ENCODE measurements at regions not wholly inside any gene's neighbourhood (a gene's known extent, or its start where the extent isn't known, plus 50 kb on each side); places are given as distances from the start of the nearest gene placed in this dataset.
"Not testable (repeated sequence)": the region's sequence is repeated elsewhere in the genome, so short reads cannot be mapped to it uniquely, and the experiment has no call there.

GRCh38 chr15:68482246-68482645 lies 50.3 kb upstream of the ITGA11 start:
- DNase-seq (ENCODE audit: low spot score): no peak

- no peak for DNase-seq (ENCODE audit: low spot score)
These were observed 51.2 kb upstream of the ITGA11 start for GRCh38 chr15:68483165-68483564.

- no peak for DNase-seq (ENCODE audit: low spot score)
These were observed 52.3 kb upstream of the ITGA11 start for GRCh38 chr15:68484220-68484619.

GRCh38 chr15:68484696-68485400 lies 52.9 kb upstream of the ITGA11 start:
- peak; percentile 8 for DNase-seq (ENCODE audit: low spot score)

- no peak for DNase-seq (ENCODE audit: low spot score)
These were observed 53.9 kb upstream of the ITGA11 start for GRCh38 chr15:68485721-68486360.

GRCh38 chr15:68487087-68487843 lies 55.3 kb upstream of the ITGA11 start:
- DNase-seq (ENCODE audit: low spot score): no peak

GRCh38 chr15:68488290-68488689 lies 56.3 kb upstream of the ITGA11 start:
- no peak for DNase-seq (ENCODE audit: low spot score)

- no peak for DNase-seq (ENCODE audit: low spot score)
These were observed 57.0 kb upstream of the ITGA11 start for GRCh38 chr15:68488966-68489365.

- no peak for DNase-seq (ENCODE audit: low spot score)
These were observed 57.5 kb upstream of the ITGA11 start for GRCh38 chr15:68489421-68489820.

- no peak for DNase-seq (ENCODE audit: low spot score)
These were observed 59.6 kb upstream of the ITGA11 start for GRCh38 chr15:68491415-68492106.

- no peak for DNase-seq (ENCODE audit: low spot score)
These were observed 60.9 kb upstream of the ITGA11 start for GRCh38 chr15:68492855-68493254.

GRCh38 chr15:68493629-68494028 lies 61.7 kb upstream of the ITGA11 start:
- no peak for DNase-seq (ENCODE audit: low spot score)

GRCh38 chr15:68494573-68495110 lies 62.7 kb upstream of the ITGA11 start:
- no peak for DNase-seq (ENCODE audit: low spot score)

- DNase-seq (ENCODE audit: low spot score): no peak
These were observed 63.4 kb upstream of the ITGA11 start for GRCh38 chr15:68495221-68495950.

- DNase-seq (ENCODE audit: low spot score): no peak
These were observed 64.2 kb upstream of the ITGA11 start for GRCh38 chr15:68495981-68496705.

- not testable (repeated sequence) for DNase-seq (ENCODE audit: low spot score)
These were observed 64.8 kb upstream of the ITGA11 start for GRCh38 chr15:68496751-68497150.

GRCh38 chr15:68497206-68497910 lies 65.4 kb upstream of the ITGA11 start:
- DNase-seq (ENCODE audit: low spot score): no peak

- DNase-seq (ENCODE audit: low spot score): no peak
These were observed 66.1 kb upstream of the ITGA11 start for GRCh38 chr15:68498076-68498475.

- peak; percentile 37 for DNase-seq (ENCODE audit: low spot score)
These were observed 67.8 kb upstream of the ITGA11 start for GRCh38 chr15:68499620-68500312.

Measured in kidney capillary endothelial cell (primary cell).